SIG-M5 (cell line): ENCODE measurements at regions not wholly inside any gene's neighbourhood (a gene's known extent, or its start where the extent isn't known, plus 50 kb on each side); places are given as distances from the start of the nearest gene placed in this dataset.

ENCODE experiments used
- DNase-seq: peaks from one replicate; lab custom pipeline; 2025; lab: John Stamatoyannopoulos, UW

- no peak for DNase-seq
Measured at GRCh38 chr1:87683196-87683956, 354.7 kb downstream of the LMO4 start.

GRCh38 chr1:87684194-87684593 is 355.5 kb downstream of the LMO4 start:
- DNase-seq, result no peak

- DNase-seq, result no peak
Measured at GRCh38 chr1:87684713-87685205, 356.1 kb downstream of the LMO4 start.

- no peak for DNase-seq
Measured at GRCh38 chr1:87685311-87686135, 356.8 kb downstream of the LMO4 start.

- no peak for DNase-seq
Measured at GRCh38 chr1:87686136-87686495, 357.4 kb downstream of the LMO4 start.

GRCh38 chr1:87686671-87687070 is 358.0 kb downstream of the LMO4 start:
- no peak for DNase-seq

GRCh38 chr1:87688136-87688535 is 359.5 kb downstream of the LMO4 start:
- no peak for DNase-seq

GRCh38 chr1:87689487-87689886 is 360.8 kb downstream of the LMO4 start:
- no peak for DNase-seq

GRCh38 chr1:87696483-87696882 is 367.8 kb downstream of the LMO4 start:
- no peak for DNase-seq

- no peak for DNase-seq
Measured at GRCh38 chr1:87702455-87702854, 373.8 kb downstream of the LMO4 start.

- no peak for DNase-seq
Measured at GRCh38 chr1:87705233-87705632, 376.6 kb downstream of the LMO4 start.

GRCh38 chr1:87706203-87706602 is 377.5 kb downstream of the LMO4 start:
- no peak for DNase-seq

- DNase-seq, result no peak
Measured at GRCh38 chr1:87706779-87707228, 378.1 kb downstream of the LMO4 start.

GRCh38 chr1:87707411-87707810 is 378.7 kb downstream of the LMO4 start:
- no peak for DNase-seq

GRCh38 chr1:87712261-87713010 is 383.8 kb downstream of the LMO4 start:
- DNase-seq, result no peak

- no peak for DNase-seq
Measured at GRCh38 chr1:87714278-87714677, 385.6 kb downstream of the LMO4 start.

GRCh38 chr1:87715052-87715451 is 386.4 kb downstream of the LMO4 start:
- DNase-seq, result no peak

GRCh38 chr1:87715471-87715870 is 386.8 kb downstream of the LMO4 start:
- no peak for DNase-seq

GRCh38 chr1:87717157-87717670 is 388.5 kb downstream of the LMO4 start:
- no peak for DNase-seq

- DNase-seq, result no peak
Measured at GRCh38 chr1:87718241-87718950, 389.7 kb downstream of the LMO4 start.

GRCh38 chr1:87719658-87720057 is 391.0 kb downstream of the LMO4 start:
- DNase-seq, result no peak

- DNase-seq, result no peak
Measured at GRCh38 chr1:87720561-87720960, 391.9 kb downstream of the LMO4 start.
